ENCODE measurements at regions not wholly inside any gene's neighbourhood (a gene's known extent, or its start where the extent isn't known, plus 50 kb on each side); places are given as distances from the start of the nearest gene placed in this dataset.

- TF ChIP-seq CTCF (conservative IDR thresholded peaks at IDR 0.05 in 1 of 2, IDR thresholded peaks at IDR 0.05 in 1 of 2; ENCODE audit: low read depth in 1 of 2, low read length in 2 of 2) (no peak), EZH2 (IDR thresholded peaks at IDR 0.05; ENCODE audit: low read length, missing control alignments) (no peak)
These were observed 132.9 kb downstream of the MSL3 start for GRCh38 chrX:11890836-11891514.

Data from fibroblast of lung (primary cell).